HG03139 (cell line): ENCODE measurements at regions not wholly inside any gene's neighbourhood (a gene's known extent, or its start where the extent isn't known, plus 50 kb on each side); places are given as distances from the start of the nearest gene placed in this dataset.

Source experiments
- ATAC-seq: cut with Tn5 transposase; IDR thresholded peaks from one replicate; pipeline ENCODE4 v1.9.1; 2021; ENCODE audit not compliant: unreplicated experiment

- no peak for ATAC-seq
These were observed 51.6 kb upstream of the PRDM8 start for GRCh38 chr4:80145739-80146138.

- ATAC-seq = no peak
These were observed 52.4 kb upstream of the PRDM8 start for GRCh38 chr4:80144676-80145470.

GRCh38 chr4:80143307-80143679, 54.0 kb upstream of the PRDM8 start:
- no peak for ATAC-seq

- ATAC-seq = no peak
These were observed 54.7 kb upstream of the PRDM8 start for GRCh38 chr4:80142394-80143306.

GRCh38 chr4:80141543-80141942, 55.8 kb upstream of the PRDM8 start:
- ATAC-seq = no peak

- no peak for ATAC-seq
These were observed 57.1 kb upstream of the PRDM8 start for GRCh38 chr4:80140194-80140593.

- no peak for ATAC-seq
These were observed 57.6 kb upstream of the PRDM8 start for GRCh38 chr4:80139671-80140070.

GRCh38 chr4:80138551-80139538, 58.5 kb upstream of the PRDM8 start:
- peak; percentile 94 for ATAC-seq

- ATAC-seq = no peak
These were observed 59.7 kb upstream of the PRDM8 start for GRCh38 chr4:80137631-80138030.

- ATAC-seq = no peak
These were observed 61.0 kb upstream of the PRDM8 start for GRCh38 chr4:80136270-80136669.

- ATAC-seq = no peak
These were observed 61.6 kb upstream of the PRDM8 start for GRCh38 chr4:80135702-80136058.

GRCh38 chr4:80134936-80135701, 62.1 kb upstream of the ANTXR2 start:
- ATAC-seq = no peak

- no peak for ATAC-seq
These were observed 60.3 kb upstream of the ANTXR2 start for GRCh38 chr4:80133240-80133783.

GRCh38 chr4:80129785-80130184, 56.8 kb upstream of the ANTXR2 start:
- ATAC-seq = no peak

- ATAC-seq = no peak
These were observed 55.9 kb upstream of the ANTXR2 start for GRCh38 chr4:80128941-80129340.

- ATAC-seq = no peak
These were observed 54.9 kb upstream of the ANTXR2 start for GRCh38 chr4:80127870-80128419.

GRCh38 chr4:80126435-80126834, 53.4 kb upstream of the ANTXR2 start:
- ATAC-seq = no peak

- ATAC-seq = peak; percentile 55
These were observed 52.5 kb upstream of the ANTXR2 start for GRCh38 chr4:80125252-80126177.
